ENCODE measurements at regions not wholly inside any gene's neighbourhood (a gene's known extent, or its start where the extent isn't known, plus 50 kb on each side); places are given as distances from the start of the nearest gene placed in this dataset.

DNA sequence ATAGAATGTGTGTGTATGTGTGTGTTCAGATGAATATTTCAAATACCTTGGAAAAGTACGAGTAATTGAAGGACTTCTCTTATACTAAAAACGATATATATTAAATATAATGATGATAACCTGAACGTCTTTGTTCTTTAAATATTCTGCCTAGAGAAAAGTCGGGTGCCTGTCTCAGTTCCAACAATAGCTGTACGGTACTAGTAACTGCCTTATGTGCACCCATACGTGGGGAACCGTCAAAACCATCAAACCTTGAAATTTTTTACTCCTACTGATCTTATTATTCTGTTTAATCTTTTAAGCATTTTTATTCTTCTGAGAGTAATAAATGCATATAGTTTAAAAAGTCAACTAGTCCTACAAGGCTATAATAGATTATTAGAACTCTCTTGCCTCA lies 1045.7 kb downstream of the C4orf33 start:
- TF ChIP-seq, protein P1, sequence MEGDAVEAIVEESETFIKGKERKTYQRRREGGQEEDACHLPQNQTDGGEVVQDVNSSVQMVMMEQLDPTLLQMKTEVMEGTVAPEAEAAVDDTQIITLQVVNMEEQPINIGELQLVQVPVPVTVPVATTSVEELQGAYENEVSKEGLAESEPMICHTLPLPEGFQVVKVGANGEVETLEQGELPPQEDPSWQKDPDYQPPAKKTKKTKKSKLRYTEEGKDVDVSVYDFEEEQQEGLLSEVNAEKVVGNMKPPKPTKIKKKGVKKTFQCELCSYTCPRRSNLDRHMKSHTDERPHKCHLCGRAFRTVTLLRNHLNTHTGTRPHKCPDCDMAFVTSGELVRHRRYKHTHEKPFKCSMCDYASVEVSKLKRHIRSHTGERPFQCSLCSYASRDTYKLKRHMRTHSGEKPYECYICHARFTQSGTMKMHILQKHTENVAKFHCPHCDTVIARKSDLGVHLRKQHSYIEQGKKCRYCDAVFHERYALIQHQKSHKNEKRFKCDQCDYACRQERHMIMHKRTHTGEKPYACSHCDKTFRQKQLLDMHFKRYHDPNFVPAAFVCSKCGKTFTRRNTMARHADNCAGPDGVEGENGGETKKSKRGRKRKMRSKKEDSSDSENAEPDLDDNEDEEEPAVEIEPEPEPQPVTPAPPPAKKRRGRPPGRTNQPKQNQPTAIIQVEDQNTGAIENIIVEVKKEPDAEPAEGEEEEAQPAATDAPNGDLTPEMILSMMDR (IDR thresholded peaks at IDR 0.05) = no peak
- no peak overlapping the region for H3K4me3 Mint-ChIP-seq
- DNase-seq (no peak), ATAC-seq (ENCODE audit: low read depth) (no peak)
- no peaks in the 10 kb centered on the region for H3K27me3 Mint-ChIP-seq
- intact Hi-C loops (cut with micrococcal nuclease) = no loop called here
- no peaks in the 10 kb centered on the region for H3K4me1 Mint-ChIP-seq
- no peak overlapping the region for H3K27ac Mint-ChIP-seq
- ChIA-PET CTCF (no interaction called here), POLR2A (no interaction called here)
- no peaks in the 10 kb centered on the region for H3K36me3 Mint-ChIP-seq (ENCODE audit: low read depth)
- peaks cover 7% of the 10 kb centered on the region for H3K9me3 Mint-ChIP-seq

DNA sequence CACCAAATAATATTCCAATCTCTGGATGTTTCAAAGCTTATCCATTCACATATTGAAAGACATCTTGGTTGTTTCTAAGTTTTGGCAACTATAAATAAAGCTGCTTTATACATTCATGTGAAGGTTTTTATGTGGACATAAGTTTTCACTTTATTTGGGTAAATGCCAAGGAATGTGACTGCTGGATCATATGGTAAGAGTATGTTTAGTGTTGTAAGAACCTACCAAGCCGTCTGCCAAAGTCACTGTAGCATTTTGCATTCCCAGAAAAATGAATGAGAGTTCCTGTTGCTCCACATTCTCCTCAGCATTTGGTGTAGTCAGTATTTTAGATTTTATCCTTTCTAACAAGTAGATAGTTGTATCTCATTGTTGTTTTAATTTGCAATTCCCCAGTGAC lies 1047.7 kb downstream of the C4orf33 start:
- TF ChIP-seq, protein P1 (IDR thresholded peaks at IDR 0.05) = no peak
- no peaks in the 10 kb centered on the region for H3K36me3 Mint-ChIP-seq (ENCODE audit: low read depth)
- DNase-seq = no peak
- no peaks in the 10 kb centered on the region for H3K27me3 Mint-ChIP-seq
- no peak overlapping the region for H3K4me3 Mint-ChIP-seq
- intact Hi-C loops (cut with micrococcal nuclease) = no loop called here
- ChIA-PET POLR2A (no interaction called here), CTCF (no interaction called here)
- H3K9me3 Mint-ChIP-seq = peaks cover 4% of the 10 kb centered on the region
- no peak overlapping the region for H3K27ac Mint-ChIP-seq
- no peak for ATAC-seq (ENCODE audit: low read depth)
- H3K4me1 Mint-ChIP-seq = no peaks in the 10 kb centered on the region

DNA sequence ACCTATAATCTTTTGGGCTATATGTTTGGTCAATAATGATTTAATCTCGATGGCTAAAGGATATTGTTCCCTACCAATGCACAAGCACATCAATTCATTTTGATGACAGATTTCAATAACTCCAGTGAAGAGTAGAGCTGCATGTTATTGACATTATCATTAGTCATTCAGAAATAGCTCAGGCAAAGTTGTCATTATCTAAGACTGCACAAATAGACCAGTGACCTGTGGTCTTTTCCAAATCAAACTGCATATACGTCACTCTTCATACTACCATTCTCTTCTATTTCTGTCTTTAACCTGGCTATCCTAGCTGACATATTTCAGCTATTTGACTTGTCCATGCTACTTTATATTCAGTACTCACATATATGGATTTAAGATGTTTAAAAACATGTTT lies 1050.8 kb downstream of the C4orf33 start:
- Mint-ChIP-seq H3K27ac (no peak overlapping the region), H3K36me3 (ENCODE audit: low read depth) (no peaks in the 10 kb centered on the region), H3K27me3 (no peaks in the 10 kb centered on the region), H3K4me3 (no peak overlapping the region), H3K4me1 (no peaks in the 10 kb centered on the region), H3K9me3 (peaks cover 4% of the 10 kb centered on the region)
- no peak for ATAC-seq (ENCODE audit: low read depth)
- ChIA-PET CTCF (no interaction called here), POLR2A (no interaction called here)
- TF ChIP-seq, protein P1 (IDR thresholded peaks at IDR 0.05) = no peak
- intact Hi-C loops (cut with micrococcal nuclease) = no loop called here
- DNase-seq = no peak

DNA sequence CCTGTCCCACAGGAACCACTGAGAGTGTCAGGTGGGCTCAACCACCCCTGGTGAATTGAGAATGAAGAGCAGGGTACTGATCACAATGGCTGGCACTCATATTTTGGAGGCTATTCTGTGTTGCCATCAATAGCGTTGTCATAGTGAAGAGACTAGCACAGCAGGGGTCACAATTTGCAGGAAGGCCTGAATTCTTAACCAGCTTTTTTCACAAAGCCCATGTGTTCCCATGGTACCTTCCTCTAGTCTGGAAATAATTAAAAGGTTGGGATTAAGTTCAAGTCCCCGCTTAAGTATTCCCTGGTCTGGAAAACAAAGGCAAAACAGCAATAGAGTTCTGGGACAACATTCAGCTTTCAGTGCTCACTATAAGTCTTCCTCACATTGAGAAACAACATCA lies 1051.7 kb downstream of the C4orf33 start:
- Mint-ChIP-seq H3K4me3 (no peak overlapping the region), H3K36me3 (ENCODE audit: low read depth) (no peaks in the 10 kb centered on the region), H3K9me3 (peaks cover 4% of the 10 kb centered on the region), H3K27me3 (no peaks in the 10 kb centered on the region), H3K27ac (no peak overlapping the region), H3K4me1 (no peaks in the 10 kb centered on the region)
- intact Hi-C loops (cut with micrococcal nuclease) = no loop called here
- ChIA-PET POLR2A (no interaction called here), CTCF (no interaction called here)
- TF ChIP-seq, protein P1 (IDR thresholded peaks at IDR 0.05) = no peak
- no peak for DNase-seq
- no peak for ATAC-seq (ENCODE audit: low read depth)

DNA sequence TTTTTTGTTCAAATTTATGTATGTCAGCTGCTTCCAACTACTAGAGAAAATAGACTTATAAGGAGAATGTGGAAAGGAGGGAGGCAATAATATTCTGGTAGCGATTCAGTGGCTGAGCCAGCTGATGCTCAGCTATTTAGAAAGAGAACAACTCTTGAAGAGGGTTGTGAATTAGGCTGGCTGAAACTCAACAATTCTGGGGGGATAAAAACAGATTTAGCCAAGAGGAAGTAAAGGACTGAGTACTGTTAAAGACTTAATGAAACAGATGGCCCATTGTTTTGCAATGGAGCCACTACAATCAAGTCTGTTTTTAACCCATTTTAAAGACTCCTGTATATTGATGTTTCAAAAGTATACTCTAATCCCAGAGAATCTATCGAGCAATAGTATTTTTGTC lies 1058.9 kb downstream of the C4orf33 start:
- no peak overlapping the region for H3K27ac Mint-ChIP-seq
- DNase-seq = no peak

More for the DNA sequence above, 1058.9 kb downstream of the C4orf33 start:
- no peak for ATAC-seq (ENCODE audit: low read depth)
- no peaks in the 10 kb centered on the region for H3K36me3 Mint-ChIP-seq (ENCODE audit: low read depth)
- intact Hi-C loops (cut with micrococcal nuclease) = no loop called here
- ChIA-PET POLR2A (no interaction called here), CTCF (no interaction called here)
- H3K4me3 Mint-ChIP-seq = no peak overlapping the region
- H3K27me3 Mint-ChIP-seq = no peaks in the 10 kb centered on the region
- no peaks in the 10 kb centered on the region for H3K4me1 Mint-ChIP-seq
- peaks cover 11% of the 10 kb centered on the region for H3K9me3 Mint-ChIP-seq
- TF ChIP-seq, protein P1 (IDR thresholded peaks at IDR 0.05) = no peak

Measured in activated B cell treated with CpG ODN at 0.5 μM for 24 hours (primary cell).